HG02840 (cell line): ENCODE measurements at regions not wholly inside any gene's neighbourhood (a gene's known extent, or its start where the extent isn't known, plus 50 kb on each side); places are given as distances from the start of the nearest gene placed in this dataset.

ENCODE experiments used
- ATAC-seq: cut with Tn5 transposase; IDR thresholded peaks from one replicate; pipeline ENCODE4 v1.9.1; 2021; ENCODE audit warnings: mild to moderate bottlenecking, moderate library complexity, moderate number of reproducible peaks; ENCODE audit not compliant: unreplicated experiment, low FRiP score

- ATAC-seq: no peak
Observed at GRCh38 chr13:106433066-106433465, 102.4 kb downstream of the EFNB2 start.

- no peak for ATAC-seq
Observed at GRCh38 chr13:106432636-106433035, 102.8 kb downstream of the EFNB2 start.

- no peak for ATAC-seq
Observed at GRCh38 chr13:106426909-106427308, 108.6 kb downstream of the EFNB2 start.

- ATAC-seq: no peak
Observed at GRCh38 chr13:106425661-106426060, 109.8 kb downstream of the EFNB2 start.

GRCh38 chr13:106424805-106425204 is 110.7 kb downstream of the EFNB2 start:
- no peak for ATAC-seq

- no peak for ATAC-seq
Observed at GRCh38 chr13:106423530-106423929, 111.9 kb downstream of the EFNB2 start.

- no peak for ATAC-seq
Observed at GRCh38 chr13:106418556-106418955, 116.9 kb downstream of the EFNB2 start.

GRCh38 chr13:106417467-106418110 is 117.9 kb downstream of the EFNB2 start:
- ATAC-seq: no peak

GRCh38 chr13:106416645-106417044 is 118.8 kb downstream of the EFNB2 start:
- no peak for ATAC-seq

GRCh38 chr13:106415971-106416370 is 119.5 kb downstream of the EFNB2 start:
- no peak for ATAC-seq

GRCh38 chr13:106415442-106415841 is 120.0 kb downstream of the EFNB2 start:
- no peak for ATAC-seq

GRCh38 chr13:106407338-106407737 is 128.1 kb downstream of the EFNB2 start:
- no peak for ATAC-seq

GRCh38 chr13:106405731-106406130 is 129.7 kb downstream of the EFNB2 start:
- ATAC-seq: no peak

- no peak for ATAC-seq
Observed at GRCh38 chr13:106403280-106403679, 132.2 kb downstream of the EFNB2 start.

- ATAC-seq: no peak
Observed at GRCh38 chr13:106402866-106403265, 132.6 kb downstream of the EFNB2 start.

- ATAC-seq: no peak
Observed at GRCh38 chr13:106401081-106401480, 134.4 kb downstream of the EFNB2 start.

GRCh38 chr13:106400289-106400688 is 135.2 kb downstream of the EFNB2 start:
- no peak for ATAC-seq

GRCh38 chr13:106398289-106398688 is 137.2 kb downstream of the EFNB2 start:
- no peak for ATAC-seq

GRCh38 chr13:106393776-106394175 is 141.7 kb downstream of the EFNB2 start:
- no peak for ATAC-seq

- ATAC-seq: no peak
Observed at GRCh38 chr13:106391681-106392080, 143.8 kb downstream of the EFNB2 start.

GRCh38 chr13:106391271-106391670 is 144.2 kb downstream of the EFNB2 start:
- no peak for ATAC-seq

- no peak for ATAC-seq
Observed at GRCh38 chr13:106390367-106390766, 145.1 kb downstream of the EFNB2 start.

GRCh38 chr13:106385654-106386053 is 149.8 kb downstream of the EFNB2 start:
- no peak for ATAC-seq
